K562 (cell line): ENCODE measurements at regions not wholly inside any gene's neighbourhood (a gene's known extent, or its start where the extent isn't known, plus 50 kb on each side); places are given as distances from the start of the nearest gene placed in this dataset.

Experiments
- ATAC-seq: fragments of 200-7000 bp; cut with Tn5 transposase; 3 replicates; pipeline ENCODE4 v1.9.1; 2020; ENCODE audit warnings: moderate library complexity
- BruUV-seq: library from RNA; stranded (reverse); fragments of 400-500 nt; replicated peaks from 2 replicates; lab custom pipeline; 2021; lab: Mats Ljungman, UMichigan
- CTCF ChIA-PET: fragments of 300-600 bp; formaldehyde crosslinking; extraction: SDS; loops from one replicate; lab custom pipeline; 2021; ENCODE audit warnings: low intra/inter-chr PET ratio; lab: Yijun Ruan, JAX
- POLR2A ChIA-PET: fragments of 300-600, 350-650 bp; sonication (Branson Sonifier 250); formaldehyde crosslinking; extraction: SDS; loops from one replicate; lab custom pipeline; 2021; ENCODE audit warnings: antibody characterized with exemption, inconsistent platforms; lab: Yijun Ruan, JAX
- DNase-seq, 4 experiments: peaks; one replicate each; pipeline versions ENCODE4 v3.0.0 to v3.0.0-alpha.2; 2011 to 2018; ENCODE audit warnings: low spot score in 3 of 4, mixed read lengths in 3 of 4; ENCODE audit errors: extremely low read depth in 1 of 4
- FAIRE-seq: peaks from 2 replicates; lab custom pipeline; 2011; peaks lifted over from hg19 to GRCh38; lab: Jason Lieb, UNC
- H2AFZ ChIP-seq: 2 replicates; pipeline ENCODE4 v1.6.0; 2011; ENCODE audit warnings: low read depth, low read length, control low read depth, inconsistent platforms
- H3K27ac ChIP-seq: fragments of 200-600 bp; 3 replicates; pipeline ENCODE4 v1.8.0; 2011; ENCODE audit warnings: low read depth, mild to moderate bottlenecking, control low read depth, inconsistent platforms, low read length, moderate library complexity, mixed read lengths; ENCODE audit errors: extremely low read depth
- H3K27me3 ChIP-seq, 2 experiments: fragments of 300-600 bp in 1 of 2; 2 replicates in 1 of 2; 3 replicates in 1 of 2; pipeline versions ENCODE4 v1.6.0 to v1.8.0; 2011; ENCODE audit warnings: inconsistent platforms in 2 of 2, low read length in 2 of 2, mild to moderate bottlenecking in 1 of 2, mixed read lengths in 1 of 2, moderate library complexity in 1 of 2; ENCODE audit not compliant: control insufficient read depth in 2 of 2, insufficient read depth in 2 of 2
- H3K36me3 ChIP-seq: fragments of 300-600 bp; 3 replicates; pipeline ENCODE4 v1.8.0; 2011; ENCODE audit warnings: mild to moderate bottlenecking, low read length, inconsistent platforms; ENCODE audit not compliant: control insufficient read depth, insufficient read depth
- H3K4me1 ChIP-seq, 2 experiments: fragments of 200-600 bp in 1 of 2; replicated peaks in 1 of 2; 2 replicates in 1 of 2; 3 replicates in 1 of 2; pipeline versions ENCODE4 v1.5.1 to v1.8.0; 2011; ENCODE audit warnings: inconsistent platforms in 2 of 2, low read length in 2 of 2, mild to moderate bottlenecking in 1 of 2, mixed read lengths in 1 of 2, moderate library complexity in 1 of 2; ENCODE audit not compliant: control insufficient read depth in 2 of 2, insufficient read depth in 2 of 2
- H3K4me2 ChIP-seq: 2 replicates; pipeline ENCODE4 v1.6.1; 2011; ENCODE audit warnings: low read length, control low read depth, inconsistent platforms, mixed read lengths; ENCODE audit not compliant: insufficient read depth
- H3K4me3 ChIP-seq: fragments of 200-600 bp; sonication (generic), shearing (Covaris generic); 2 replicates; pipeline ENCODE4 v1.5.1; 2016; ENCODE audit warnings: control low read depth, inconsistent platforms
- H3K79me2 ChIP-seq: fragments of 200-600 bp; 3 replicates; pipeline ENCODE4 v1.8.0; 2011; ENCODE audit warnings: low read length, inconsistent platforms; ENCODE audit not compliant: control insufficient read depth, insufficient read depth
- H3K9ac ChIP-seq, 2 experiments: 2 replicates each; pipeline versions ENCODE4 v1.6.0 to v1.6.1; 2011; ENCODE audit warnings: low read depth in 2 of 2, low read length in 2 of 2, control low read depth in 1 of 2, inconsistent platforms in 1 of 2, mild to moderate bottlenecking in 1 of 2, mixed read lengths in 1 of 2; ENCODE audit not compliant: insufficient read depth in 1 of 2
- H3K9me1 ChIP-seq: one replicate; pipeline ENCODE4 v1.6.0; 2011; ENCODE audit warnings: inconsistent platforms, mild to moderate bottlenecking, low read length, moderate library complexity; ENCODE audit not compliant: control insufficient read depth, insufficient read depth
- H3K9me3 ChIP-seq: replicated peaks from 2 replicates; pipeline ENCODE4 v1.5.1; 2011; ENCODE audit warnings: low read depth, low read length, inconsistent platforms; ENCODE audit not compliant: control insufficient read depth, insufficient read depth
- H4K20me1 ChIP-seq: replicated peaks from 2 replicates; pipeline ENCODE4 v1.6.1; 2011; ENCODE audit warnings: low read length, inconsistent platforms, mixed read lengths; ENCODE audit not compliant: control insufficient read depth, insufficient read depth
- DPF2 ChIP-seq: fragments of 450-650 bp; IDR thresholded peaks from 2 replicates; pipeline ENCODE4 v1.6.1; 2016
- KLF6 ChIP-seq: fragments of 250-450 bp; sonication (Bioruptor Pico); IDR thresholded peaks from 2 replicates; pipeline ENCODE4 v1.4.0; 2020; ENCODE audit warnings: mild to moderate bottlenecking, moderate library complexity, borderline replicate concordance
- NFATC3 ChIP-seq: fragments of 450-650 bp; IDR thresholded peaks from 2 replicates; pipeline ENCODE4 v1.6.1; 2017; ENCODE audit warnings: mild to moderate bottlenecking
- PTTG1 ChIP-seq: fragments of 450-650 bp; IDR thresholded peaks from 2 replicates; pipeline ENCODE4 v1.6.1; 2016; ENCODE audit warnings: low read depth, mild to moderate bottlenecking, missing genetic modification characterization, missing compliant biosample characterization
- RNF2 ChIP-seq: sonication (generic); IDR thresholded peaks from 2 replicates; pipeline ENCODE4 v1.6.1; 2016
- TAF7 ChIP-seq: fragments of 450-650 bp; IDR thresholded peaks from 2 replicates; pipeline ENCODE4 v1.6.1; 2016; ENCODE audit warnings: missing genetic modification characterization, missing compliant biosample characterization
- ZC3H8 ChIP-seq: fragments of 450-650 bp; IDR thresholded peaks from 2 replicates; pipeline ENCODE4 v1.6.1; 2017
- ZHX1 ChIP-seq: fragments of 150-350 bp; conservative IDR thresholded peaks from 2 replicates; pipeline ENCODE4 v1.6.1; 2014; ENCODE audit warnings: low read length
- ZKSCAN8 ChIP-seq: fragments of 200-800 bp; sonication (Bioruptor generic); IDR thresholded peaks from 2 replicates; pipeline ENCODE4 v1.6.1; 2016; ENCODE audit warnings: missing genetic modification characterization, missing compliant biosample characterization
- ZNF274 ChIP-seq: IDR thresholded peaks from 2 replicates; pipeline ENCODE4 v1.6.1; 2011; ENCODE audit warnings: low read depth, mild to moderate bottlenecking, low read length, moderate library complexity, borderline replicate concordance
- ZNF584 ChIP-seq: fragments of 200-800 bp; sonication (Bioruptor generic); IDR thresholded peaks from 2 replicates; pipeline ENCODE4 v1.6.1; 2016; ENCODE audit warnings: low read depth, mild to moderate bottlenecking, missing genetic modification characterization, missing compliant biosample characterization
- ZNF586 ChIP-seq: fragments of 450-650 bp; formaldehyde crosslinking; conservative IDR thresholded peaks from 2 replicates; pipeline ENCODE4 v1.4.0; 2020; ENCODE audit warnings: mild to moderate bottlenecking, moderate library complexity
- ZNF699 ChIP-seq: fragments of 250-450 bp; sonication (Bioruptor Pico); IDR thresholded peaks from 2 replicates; pipeline ENCODE4 v1.8.0; 2021; ENCODE audit warnings: mild to moderate bottlenecking, moderate library complexity; ENCODE audit not compliant: insufficient replicate concordance
- ZNF79 ChIP-seq: fragments of 250-450 bp; sonication (Bioruptor Pico); IDR thresholded peaks from 2 replicates; pipeline ENCODE4 v1.4.0; 2020; ENCODE audit warnings: low read depth, mild to moderate bottlenecking, moderate library complexity
- WGBS: fragments of 100-300 bp; shearing (Covaris generic); methylation state at CpG from one replicate; pipeline ENCODE4 v1.1.6; 2016; ENCODE audit warnings: low coverage, mixed read lengths; ENCODE audit not compliant: insufficient coverage; ENCODE audit errors: missing lambda C conversion rate; 5-methylcytosine and 5-hydroxymethylcytosine counted together
- in situ Hi-C: fragments of 300-500 bp; cut with MboI; formaldehyde crosslinking; loops from 4 replicates; pipeline ENCODE4 v1.15.0; 2018; ENCODE audit warnings: inconsistent platforms, mixed read lengths
- intact Hi-C: fragments of 100-400 bp; cut with micrococcal nuclease; formaldehyde crosslinking; loops from 2 replicates; pipeline ENCODE4 v1.14.2; 2022
- TF ChIP-seq, protein P1 (sequence below), 3 experiments: IDR thresholded peaks in 2 of 3; conservative IDR thresholded peaks in 1 of 3; 2 replicates each; pipeline ENCODE4 v1.5.1; 2011 to 2012; ENCODE audit warnings: low read length in 3 of 3, mild to moderate bottlenecking in 3 of 3, control low read depth in 2 of 3, improper control_type of control experiment in 1 of 3, inconsistent platforms in 1 of 3, low read depth in 1 of 3, mixed read lengths in 1 of 3, moderate library complexity in 1 of 3; ENCODE audit not compliant: insufficient read depth in 2 of 3
- TF ChIP-seq, protein P2 (sequence below): IDR thresholded peaks from 2 replicates; pipeline ENCODE4 v1.6.1; 2011; ENCODE audit not compliant: insufficient read length; ENCODE audit errors: extremely low read depth
- TF ChIP-seq, protein P3 (sequence below): fragments of 250-450 bp; sonication (Bioruptor Pico); IDR thresholded peaks from 2 replicates; pipeline ENCODE4 v1.4.0; 2020; ENCODE audit warnings: mild to moderate bottlenecking

DNA sequence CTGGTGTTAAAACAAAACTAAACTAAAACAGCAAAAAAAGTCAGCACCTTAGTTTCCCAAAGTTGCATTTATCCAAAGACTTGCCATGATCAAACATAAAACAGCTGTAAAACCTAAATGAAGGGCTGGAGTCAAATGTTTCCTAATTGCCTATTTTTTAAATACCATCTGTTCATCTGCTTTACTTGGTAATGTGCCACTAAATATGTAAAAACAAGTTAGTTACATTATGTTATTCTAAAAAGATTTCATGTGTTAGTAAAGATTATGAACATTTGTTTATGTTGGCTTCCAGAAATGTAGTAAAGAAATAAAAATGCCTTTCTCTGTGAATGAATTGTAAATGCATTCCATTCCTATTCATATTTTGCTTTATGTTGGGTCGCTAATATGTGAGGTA lies 977.8 kb downstream of the FSTL5 start (continued):
- TF ChIP-seq, protein P1, sequence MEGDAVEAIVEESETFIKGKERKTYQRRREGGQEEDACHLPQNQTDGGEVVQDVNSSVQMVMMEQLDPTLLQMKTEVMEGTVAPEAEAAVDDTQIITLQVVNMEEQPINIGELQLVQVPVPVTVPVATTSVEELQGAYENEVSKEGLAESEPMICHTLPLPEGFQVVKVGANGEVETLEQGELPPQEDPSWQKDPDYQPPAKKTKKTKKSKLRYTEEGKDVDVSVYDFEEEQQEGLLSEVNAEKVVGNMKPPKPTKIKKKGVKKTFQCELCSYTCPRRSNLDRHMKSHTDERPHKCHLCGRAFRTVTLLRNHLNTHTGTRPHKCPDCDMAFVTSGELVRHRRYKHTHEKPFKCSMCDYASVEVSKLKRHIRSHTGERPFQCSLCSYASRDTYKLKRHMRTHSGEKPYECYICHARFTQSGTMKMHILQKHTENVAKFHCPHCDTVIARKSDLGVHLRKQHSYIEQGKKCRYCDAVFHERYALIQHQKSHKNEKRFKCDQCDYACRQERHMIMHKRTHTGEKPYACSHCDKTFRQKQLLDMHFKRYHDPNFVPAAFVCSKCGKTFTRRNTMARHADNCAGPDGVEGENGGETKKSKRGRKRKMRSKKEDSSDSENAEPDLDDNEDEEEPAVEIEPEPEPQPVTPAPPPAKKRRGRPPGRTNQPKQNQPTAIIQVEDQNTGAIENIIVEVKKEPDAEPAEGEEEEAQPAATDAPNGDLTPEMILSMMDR (IDR thresholded peaks at IDR 0.05 in 2 of 3, conservative IDR thresholded peaks at IDR 0.05 in 1 of 3; ENCODE audit: insufficient read depth in 2 of 3, low read depth in 1 of 3, low read length in 3 of 3), result no peak

DNA sequence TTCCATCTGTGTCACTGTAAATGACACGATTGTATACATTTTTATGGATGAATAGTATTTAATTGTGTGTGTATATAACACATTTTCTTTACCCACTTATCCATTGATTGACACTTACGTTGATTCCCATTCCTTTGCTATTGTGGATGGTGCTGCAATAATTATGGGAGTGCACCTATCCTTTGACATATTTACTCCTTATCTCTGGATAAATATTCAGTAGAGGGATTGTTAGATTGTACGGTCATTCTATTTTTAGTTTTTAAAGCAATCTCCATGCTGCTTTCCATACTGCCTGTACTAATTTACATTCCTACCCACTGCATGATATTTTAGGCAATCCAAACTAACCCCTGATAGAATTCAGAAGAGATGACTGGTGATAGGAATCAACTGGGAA lies 980.1 kb downstream of the FSTL5 start:
- Histone ChIP-seq H3K4me1 (no peaks in the 10 kb centered on the region), H3K4me2 (no peak overlapping the region), H2AFZ (no peak overlapping the region), H3K36me3 (no peaks in the 10 kb centered on the region), H3K9ac (no peak overlapping the region), H3K9me3 (no peaks in the 10 kb centered on the region), H3K79me2 (no peaks in the 10 kb centered on the region), H3K4me3 (no peak overlapping the region), H3K27ac (no peak overlapping the region), H3K9me1 (no peaks in the 10 kb centered on the region), H4K20me1 (no peaks in the 10 kb centered on the region), H3K27me3 (no peaks in the 10 kb centered on the region)
- DNase-seq (no peak), ATAC-seq (no peak), FAIRE-seq (no peak)
- in situ Hi-C loops, result no loop called here
- CTCF ChIA-PET, result no interaction called here
- no TSS peak for BruUV-seq
- intact Hi-C loops, result no loop called here
- 0% methylated on average over 1 of the region's 3 CpGs for WGBS
- POLR2A ChIA-PET, result no interaction called here
- TF ChIP-seq DPF2 (no peak), NFATC3 (no peak), ZNF584 (CRISPR knock-in tag) (no peak), ZNF79 (CRISPR knock-in tag) (no peak), ZNF586 (CRISPR knock-in tag) (no peak), KLF6 (CRISPR knock-in tag) (no peak), ZNF274 (no peak), ZHX1 (no peak), RNF2 (no peak), PTTG1 (no peak), TAF7 (no peak), ZKSCAN8 (CRISPR knock-in tag) (no peak), ZC3H8 (no peak), ZNF699 (CRISPR knock-in tag) (no peak)
- TF ChIP-seq, protein P2, sequence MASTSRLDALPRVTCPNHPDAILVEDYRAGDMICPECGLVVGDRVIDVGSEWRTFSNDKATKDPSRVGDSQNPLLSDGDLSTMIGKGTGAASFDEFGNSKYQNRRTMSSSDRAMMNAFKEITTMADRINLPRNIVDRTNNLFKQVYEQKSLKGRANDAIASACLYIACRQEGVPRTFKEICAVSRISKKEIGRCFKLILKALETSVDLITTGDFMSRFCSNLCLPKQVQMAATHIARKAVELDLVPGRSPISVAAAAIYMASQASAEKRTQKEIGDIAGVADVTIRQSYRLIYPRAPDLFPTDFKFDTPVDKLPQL, result no peak
- TF ChIP-seq, protein P3, sequence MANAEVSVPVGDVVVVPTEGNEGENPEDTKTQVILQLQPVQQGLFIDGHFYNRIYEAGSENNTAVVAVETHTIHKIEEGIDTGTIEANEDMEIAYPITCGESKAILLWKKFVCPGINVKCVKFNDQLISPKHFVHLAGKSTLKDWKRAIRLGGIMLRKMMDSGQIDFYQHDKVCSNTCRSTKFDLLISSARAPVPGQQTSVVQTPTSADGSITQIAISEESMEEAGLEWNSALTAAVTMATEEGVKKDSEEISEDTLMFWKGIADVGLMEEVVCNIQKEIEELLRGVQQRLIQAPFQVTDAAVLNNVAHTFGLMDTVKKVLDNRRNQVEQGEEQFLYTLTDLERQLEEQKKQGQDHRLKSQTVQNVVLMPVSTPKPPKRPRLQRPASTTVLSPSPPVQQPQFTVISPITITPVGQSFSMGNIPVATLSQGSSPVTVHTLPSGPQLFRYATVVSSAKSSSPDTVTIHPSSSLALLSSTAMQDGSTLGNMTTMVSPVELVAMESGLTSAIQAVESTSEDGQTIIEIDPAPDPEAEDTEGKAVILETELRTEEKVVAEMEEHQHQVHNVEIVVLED (CRISPR knock-in tag), result no peak
